GM23338 (cell line): ENCODE measurements at regions not wholly inside any gene's neighbourhood (a gene's known extent, or its start where the extent isn't known, plus 50 kb on each side); places are given as distances from the start of the nearest gene placed in this dataset.
"Not testable (repeated sequence)": the region's sequence is repeated elsewhere in the genome, so short reads cannot be mapped to it uniquely, and the experiment has no call there.

Experiments
- CREB1 ChIP-seq: fragments of 250-450 bp; sonication (Bioruptor Pico); IDR thresholded peaks from 2 replicates; pipeline ENCODE4 v1.5.0; 2020; ENCODE audit warnings: low read depth, mild to moderate bottlenecking, moderate library complexity
- CTCF ChIP-seq, 2 experiments: fragments of 200-600 bp in 1 of 2; sonication (generic) in 1 of 2; conservative IDR thresholded peaks; 2 replicates each; pipeline versions ENCODE4 v1.5.1 to v1.6.1; 2016 to 2017; ENCODE audit warnings: antibody characterized with exemption in 2 of 2, low read depth in 2 of 2, mild to moderate bottlenecking in 2 of 2, moderate library complexity in 1 of 2
- ETS1 ChIP-seq: IDR thresholded peaks from 2 replicates; pipeline ENCODE4 v1.6.1; 2016; ENCODE audit warnings: antibody characterized with exemption
- EZH2 ChIP-seq: fragments of 200-600 bp; sonication (generic); IDR thresholded peaks from one replicate; pipeline ENCODE4 v1.8.0; 2017; ENCODE audit warnings: antibody characterized with exemption, mild to moderate bottlenecking, low read depth; ENCODE audit not compliant: unreplicated experiment
- EZH2phosphoT487 ChIP-seq: fragments of 200-600 bp; sonication (generic); IDR thresholded peaks from one replicate; pipeline ENCODE4 v1.8.1; 2018; ENCODE audit warnings: antibody characterized with exemption; ENCODE audit not compliant: unreplicated experiment
- JUNB ChIP-seq: IDR thresholded peaks from one replicate; pipeline ENCODE4 v1.6.1; 2016; ENCODE audit warnings: antibody characterized with exemption; ENCODE audit not compliant: unreplicated experiment
- NANOG ChIP-seq: IDR thresholded peaks from 2 replicates; pipeline ENCODE4 v1.6.1; 2016; ENCODE audit warnings: antibody characterized with exemption, borderline replicate concordance
- POLR2AphosphoS5 ChIP-seq: IDR thresholded peaks from 2 replicates; pipeline ENCODE4 v1.6.1; 2016; ENCODE audit warnings: antibody characterized with exemption, low read depth
- REST ChIP-seq: IDR thresholded peaks from one replicate; pipeline ENCODE4 v1.6.1; 2018; ENCODE audit warnings: antibody characterized with exemption; ENCODE audit not compliant: unreplicated experiment
- STAT1 ChIP-seq: IDR thresholded peaks from one replicate; pipeline ENCODE4 v1.6.1; 2016; ENCODE audit warnings: antibody characterized with exemption; ENCODE audit not compliant: unreplicated experiment
- ZNF114 ChIP-seq: fragments of 250-450 bp; sonication (Bioruptor Pico); IDR thresholded peaks from 2 replicates; pipeline ENCODE4 v1.5.0; 2020; ENCODE audit warnings: mild to moderate bottlenecking, moderate library complexity
- ZNF331 ChIP-seq: fragments of 250-450 bp; sonication (Bioruptor Pico); IDR thresholded peaks from 2 replicates; pipeline ENCODE4 v1.5.0; 2020; ENCODE audit warnings: low read depth, mild to moderate bottlenecking, moderate library complexity
- TF ChIP-seq, protein P1 (sequence below): fragments of 250-450 bp; sonication (Bioruptor Pico); IDR thresholded peaks from 2 replicates; pipeline ENCODE4 v1.5.0; 2020; ENCODE audit warnings: mild to moderate bottlenecking, moderate library complexity

DNA sequence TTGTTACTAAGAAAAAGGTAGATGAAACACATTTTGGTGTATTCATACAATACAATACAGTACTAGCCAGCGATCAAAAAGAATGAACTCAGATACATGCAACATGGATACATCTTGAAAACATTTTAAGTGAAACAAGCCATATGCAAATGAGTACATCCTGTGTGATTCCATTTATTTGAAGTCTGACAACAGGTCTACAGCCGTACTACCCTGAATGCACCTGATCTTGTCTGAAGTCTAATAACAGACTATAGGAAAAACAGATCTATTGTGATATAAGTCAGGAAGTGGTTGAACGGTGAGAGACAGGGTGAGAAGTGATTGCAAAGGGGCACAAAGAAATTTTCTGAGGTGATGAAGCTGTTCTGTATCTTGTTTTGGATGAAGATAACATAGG is 146.9 kb downstream of the NBPF8 start:
- TF ChIP-seq JUNB; EZH2; CTCF (conservative IDR thresholded peaks at IDR 0.05; ENCODE audit: low read depth in 2 of 2); POLR2AphosphoS5; EZH2phosphoT487; REST; ETS1; STAT1; CREB1 (CRISPR knock-in tag); ZNF331 (CRISPR knock-in tag); NANOG; ZNF114 (CRISPR knock-in tag): not testable (repeated sequence)
- TF ChIP-seq, protein P1, sequence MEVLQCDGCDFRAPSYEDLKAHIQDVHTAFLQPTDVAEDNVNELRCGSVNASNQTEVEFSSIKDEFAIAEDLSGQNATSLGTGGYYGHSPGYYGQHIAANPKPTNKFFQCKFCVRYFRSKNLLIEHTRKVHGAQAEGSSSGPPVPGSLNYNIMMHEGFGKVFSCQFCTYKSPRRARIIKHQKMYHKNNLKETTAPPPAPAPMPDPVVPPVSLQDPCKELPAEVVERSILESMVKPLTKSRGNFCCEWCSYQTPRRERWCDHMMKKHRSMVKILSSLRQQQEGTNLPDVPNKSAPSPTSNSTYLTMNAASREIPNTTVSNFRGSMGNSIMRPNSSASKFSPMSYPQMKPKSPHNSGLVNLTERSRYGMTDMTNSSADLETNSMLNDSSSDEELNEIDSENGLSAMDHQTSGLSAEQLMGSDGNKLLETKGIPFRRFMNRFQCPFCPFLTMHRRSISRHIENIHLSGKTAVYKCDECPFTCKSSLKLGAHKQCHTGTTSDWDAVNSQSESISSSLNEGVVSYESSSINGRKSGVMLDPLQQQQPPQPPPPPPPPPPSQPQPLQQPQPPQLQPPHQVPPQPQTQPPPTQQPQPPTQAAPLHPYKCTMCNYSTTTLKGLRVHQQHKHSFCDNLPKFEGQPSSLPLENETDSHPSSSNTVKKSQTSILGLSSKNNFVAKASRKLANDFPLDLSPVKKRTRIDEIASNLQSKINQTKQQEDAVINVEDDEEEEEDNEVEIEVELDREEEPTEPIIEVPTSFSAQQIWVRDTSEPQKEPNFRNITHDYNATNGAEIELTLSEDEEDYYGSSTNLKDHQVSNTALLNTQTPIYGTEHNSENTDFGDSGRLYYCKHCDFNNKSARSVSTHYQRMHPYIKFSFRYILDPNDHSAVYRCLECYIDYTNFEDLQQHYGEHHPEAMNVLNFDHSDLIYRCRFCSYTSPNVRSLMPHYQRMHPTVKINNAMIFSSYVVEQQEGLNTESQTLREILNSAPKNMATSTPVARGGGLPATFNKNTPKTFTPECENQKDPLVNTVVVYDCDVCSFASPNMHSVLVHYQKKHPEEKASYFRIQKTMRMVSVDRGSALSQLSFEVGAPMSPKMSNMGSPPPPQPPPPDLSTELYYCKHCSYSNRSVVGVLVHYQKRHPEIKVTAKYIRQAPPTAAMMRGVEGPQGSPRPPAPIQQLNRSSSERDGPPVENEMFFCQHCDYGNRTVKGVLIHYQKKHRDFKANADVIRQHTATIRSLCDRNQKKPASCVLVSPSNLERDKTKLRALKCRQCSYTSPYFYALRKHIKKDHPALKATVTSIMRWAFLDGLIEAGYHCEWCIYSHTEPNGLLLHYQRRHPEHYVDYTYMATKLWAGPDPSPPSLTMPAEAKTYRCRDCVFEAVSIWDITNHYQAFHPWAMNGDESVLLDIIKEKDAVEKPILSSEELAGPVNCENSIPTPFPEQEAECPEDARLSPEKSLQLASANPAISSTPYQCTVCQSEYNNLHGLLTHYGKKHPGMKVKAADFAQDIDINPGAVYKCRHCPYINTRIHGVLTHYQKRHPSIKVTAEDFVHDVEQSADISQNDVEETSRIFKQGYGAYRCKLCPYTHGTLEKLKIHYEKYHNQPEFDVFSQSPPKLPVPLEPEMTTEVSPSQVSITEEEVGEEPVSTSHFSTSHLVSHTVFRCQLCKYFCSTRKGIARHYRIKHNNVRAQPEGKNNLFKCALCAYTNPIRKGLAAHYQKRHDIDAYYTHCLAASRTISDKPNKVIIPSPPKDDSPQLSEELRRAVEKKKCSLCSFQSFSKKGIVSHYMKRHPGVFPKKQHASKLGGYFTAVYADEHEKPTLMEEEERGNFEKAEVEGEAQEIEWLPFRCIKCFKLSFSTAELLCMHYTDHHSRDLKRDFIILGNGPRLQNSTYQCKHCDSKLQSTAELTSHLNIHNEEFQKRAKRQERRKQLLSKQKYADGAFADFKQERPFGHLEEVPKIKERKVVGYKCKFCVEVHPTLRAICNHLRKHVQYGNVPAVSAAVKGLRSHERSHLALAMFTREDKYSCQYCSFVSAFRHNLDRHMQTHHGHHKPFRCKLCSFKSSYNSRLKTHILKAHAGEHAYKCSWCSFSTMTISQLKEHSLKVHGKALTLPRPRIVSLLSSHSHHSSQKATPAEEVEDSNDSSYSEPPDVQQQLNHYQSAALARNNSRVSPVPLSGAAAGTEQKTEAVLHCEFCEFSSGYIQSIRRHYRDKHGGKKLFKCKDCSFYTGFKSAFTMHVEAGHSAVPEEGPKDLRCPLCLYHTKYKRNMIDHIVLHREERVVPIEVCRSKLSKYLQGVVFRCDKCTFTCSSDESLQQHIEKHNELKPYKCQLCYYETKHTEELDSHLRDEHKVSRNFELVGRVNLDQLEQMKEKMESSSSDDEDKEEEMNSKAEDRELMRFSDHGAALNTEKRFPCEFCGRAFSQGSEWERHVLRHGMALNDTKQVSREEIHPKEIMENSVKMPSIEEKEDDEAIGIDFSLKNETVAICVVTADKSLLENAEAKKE: not testable (repeated sequence)
